ENCODE measurements at regions not wholly inside any gene's neighbourhood (a gene's known extent, or its start where the extent isn't known, plus 50 kb on each side); places are given as distances from the start of the nearest gene placed in this dataset.
"Not testable (repeated sequence)": the region's sequence is repeated elsewhere in the genome, so short reads cannot be mapped to it uniquely, and the experiment has no call there.

DNA sequence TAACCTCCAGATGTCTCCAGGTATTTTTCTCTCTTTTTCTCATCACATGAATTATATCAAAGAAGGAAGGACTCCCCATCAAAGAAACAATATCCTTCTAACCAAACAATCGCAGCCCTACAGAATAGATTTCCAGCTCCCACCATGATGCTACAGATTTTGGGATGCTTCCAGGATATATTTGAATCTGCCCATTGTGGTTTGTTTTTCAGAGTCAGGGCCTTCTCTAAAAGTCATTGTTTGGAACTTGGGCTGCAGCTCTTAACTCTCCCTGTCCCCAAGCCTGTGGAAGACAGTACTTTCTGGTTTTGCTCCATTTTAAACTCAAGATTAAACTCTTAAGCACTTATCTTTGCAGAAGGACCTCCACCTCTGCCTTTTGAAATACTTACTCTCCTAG lies 223.2 kb downstream of the PMAIP1 start:
- no peak for DNase-seq

DNA sequence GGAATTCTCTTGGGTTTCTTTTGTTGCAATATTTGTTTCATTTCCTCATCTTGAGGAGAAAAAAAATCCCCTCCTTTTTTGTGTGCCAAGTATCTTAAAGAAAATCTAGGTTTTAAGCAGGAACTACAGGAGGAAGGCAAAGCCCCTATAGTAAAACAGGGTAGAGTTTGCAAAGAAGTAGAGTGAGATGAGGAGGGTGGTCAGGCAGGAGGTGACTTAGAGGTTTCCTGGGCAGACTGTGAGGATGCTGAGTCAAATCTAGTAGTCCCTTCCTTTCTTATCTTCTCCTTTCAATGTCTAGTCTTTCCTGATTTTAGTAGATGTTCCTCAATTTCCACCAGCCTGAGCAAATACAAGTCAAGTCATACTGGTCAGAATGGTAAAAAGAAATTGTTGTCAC lies 222.5 kb downstream of the PMAIP1 start:
- DNase-seq, result no peak

DNA sequence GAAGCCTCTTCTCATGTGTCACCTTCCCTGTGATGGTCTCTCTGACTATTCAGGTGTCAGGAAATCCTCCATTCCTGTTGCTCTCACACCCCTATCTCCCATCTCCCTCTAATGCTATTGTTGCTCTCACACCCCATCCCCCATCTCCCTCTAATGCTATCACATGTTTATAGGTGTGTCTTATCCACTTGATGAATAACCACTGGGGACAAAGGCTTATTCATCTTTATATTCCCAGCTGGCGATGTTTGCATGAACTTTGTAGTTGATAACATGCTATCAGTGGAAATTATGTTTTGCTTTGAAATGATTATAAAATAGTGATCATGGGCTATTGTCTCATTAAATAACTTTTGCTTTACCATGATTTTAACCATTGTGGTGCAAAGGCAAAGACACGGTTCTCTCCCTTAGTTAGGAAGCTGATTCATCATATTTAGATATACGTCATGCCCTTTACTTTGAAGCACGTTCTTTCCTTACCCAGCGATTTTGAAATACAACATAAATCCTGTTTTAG lies 220.5 kb downstream of the PMAIP1 start:
- DNase-seq, result no peak

DNA sequence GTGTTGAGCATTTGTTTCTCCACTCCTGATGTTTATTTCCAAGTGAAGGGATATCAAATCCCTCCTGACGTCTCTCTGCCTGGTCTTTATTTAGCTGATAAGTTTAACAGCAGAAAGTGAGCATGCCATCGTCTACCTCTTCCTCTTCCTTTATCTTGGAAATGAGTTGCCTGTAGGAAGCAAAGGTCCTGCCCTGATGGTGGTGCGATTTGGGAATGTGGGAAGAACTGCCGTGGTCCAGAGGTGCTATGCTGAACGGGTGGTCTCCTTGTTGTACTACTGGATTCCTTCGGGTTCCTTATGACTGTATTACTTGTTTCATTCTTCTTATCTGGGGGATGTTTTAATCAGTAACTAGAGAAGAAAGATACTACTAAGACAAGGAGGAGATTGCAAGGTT lies 217.5 kb downstream of the PMAIP1 start:
- DNase-seq, result no peak

DNA sequence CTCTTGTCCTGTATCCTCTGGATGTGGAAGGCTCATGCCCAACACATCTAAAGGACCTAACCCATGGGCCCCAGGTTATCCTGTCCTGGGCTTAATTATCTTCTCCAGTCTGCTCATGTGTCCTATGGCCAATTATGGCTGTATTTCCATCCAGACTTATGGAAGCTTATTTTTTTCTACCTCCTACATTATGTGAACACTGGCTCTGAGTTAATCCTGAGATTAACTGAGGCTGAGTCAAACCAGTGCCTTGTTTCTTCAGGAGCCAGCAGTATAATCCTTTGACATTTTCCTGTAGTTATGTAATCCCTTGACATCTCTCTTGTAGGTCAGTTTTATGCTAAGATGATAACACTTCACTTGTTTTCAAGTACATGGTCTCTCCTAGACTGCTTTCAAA lies 213.6 kb downstream of the PMAIP1 start:
- no peak for DNase-seq

DNA sequence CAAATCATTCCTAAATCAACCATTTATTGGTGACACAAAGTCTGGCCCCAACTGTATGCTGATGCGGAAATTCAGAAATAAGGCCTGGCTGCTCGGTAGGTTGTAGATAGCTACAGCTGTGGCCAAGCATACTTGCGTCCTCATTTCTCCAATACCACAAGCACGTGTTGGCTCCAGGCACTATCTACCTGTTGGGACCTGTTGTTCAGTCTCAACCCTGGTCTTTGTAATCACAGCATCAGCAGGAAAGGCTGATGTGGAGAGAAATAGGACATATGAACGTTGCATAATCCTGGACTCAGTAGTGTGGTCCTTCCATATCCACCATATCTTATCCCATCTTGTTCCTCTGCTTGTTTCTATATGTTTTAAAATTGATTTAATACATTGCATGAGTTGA lies 212.6 kb downstream of the PMAIP1 start:
- DNase-seq, result no peak

DNA sequence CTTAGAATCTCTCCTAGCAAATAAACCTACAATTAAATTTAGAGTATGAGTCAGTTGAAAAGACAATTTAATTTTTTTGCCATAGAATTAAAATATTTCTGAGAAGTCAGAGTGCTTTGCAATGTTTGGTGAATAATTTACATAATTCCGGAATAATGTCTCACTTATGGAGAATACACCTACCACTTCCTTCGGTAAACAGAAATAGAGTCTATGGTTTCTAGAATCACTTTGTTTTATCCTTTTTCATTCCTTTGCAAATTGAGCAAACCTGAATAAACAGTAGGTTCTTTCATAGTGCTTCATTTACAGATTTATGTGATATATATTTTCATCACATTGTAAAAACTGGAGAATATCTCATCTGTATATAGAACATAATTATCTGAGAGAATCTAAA lies 211.7 kb downstream of the PMAIP1 start:
- no peak for DNase-seq

DNA sequence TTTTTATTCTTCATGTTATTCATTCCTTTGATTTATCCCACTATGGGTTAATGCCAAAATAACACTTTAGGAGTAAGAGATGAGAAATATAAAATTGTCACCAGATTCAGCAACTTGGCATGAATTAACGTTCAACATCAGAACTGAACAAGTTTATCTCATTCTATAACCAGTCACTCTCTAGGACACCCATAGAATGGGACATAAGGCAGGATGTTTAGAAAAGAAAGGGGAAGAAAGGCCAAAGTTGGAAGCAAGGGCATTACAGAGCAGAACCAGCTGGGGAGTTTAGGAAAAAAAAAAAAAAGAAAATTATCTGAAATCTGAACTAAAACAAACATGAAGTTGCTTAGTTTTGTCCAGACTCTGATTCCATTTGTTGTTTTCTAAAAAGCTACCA lies 211.0 kb downstream of the PMAIP1 start:
- DNase-seq, result no peak

DNA sequence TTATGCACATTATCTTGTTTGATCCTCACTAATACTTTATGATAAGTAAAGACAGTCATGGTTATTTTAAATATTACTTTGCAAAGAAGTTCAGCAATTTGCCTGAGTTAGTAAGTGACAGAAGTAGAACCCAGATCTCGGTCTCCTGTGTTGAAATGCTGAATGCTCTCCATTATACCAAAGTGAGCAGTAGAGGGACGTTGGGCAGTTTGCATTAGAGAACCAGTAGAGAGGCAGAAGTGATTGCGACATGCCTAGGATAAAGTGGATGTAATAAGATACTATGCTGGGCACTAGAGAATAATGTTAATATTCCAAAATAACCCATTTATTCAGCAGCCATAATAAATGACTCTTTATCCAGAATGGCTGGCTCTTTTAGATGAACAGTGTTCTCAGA lies 201.0 kb downstream of the PMAIP1 start:
- no peak for DNase-seq

DNA sequence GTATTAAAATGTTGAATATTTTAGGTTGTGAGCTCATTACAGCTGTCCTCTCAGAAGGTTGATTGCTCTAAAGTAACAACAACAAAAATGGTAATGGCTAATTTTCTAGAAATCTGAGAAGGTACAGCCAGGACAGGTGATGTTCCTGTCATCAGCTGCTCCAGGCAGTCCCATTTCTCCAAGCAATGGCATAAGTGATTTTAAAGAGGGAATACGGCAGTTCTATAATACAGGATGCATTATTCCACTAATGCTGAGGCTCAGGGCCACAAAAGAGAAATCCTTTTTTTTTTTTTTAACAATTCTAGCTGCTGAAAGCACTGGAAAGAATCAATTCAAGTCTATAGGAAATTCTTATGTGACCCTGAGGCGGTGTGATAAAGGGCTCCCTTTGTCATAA lies 199.9 kb downstream of the PMAIP1 start:
- DNase-seq, result no peak

DNA sequence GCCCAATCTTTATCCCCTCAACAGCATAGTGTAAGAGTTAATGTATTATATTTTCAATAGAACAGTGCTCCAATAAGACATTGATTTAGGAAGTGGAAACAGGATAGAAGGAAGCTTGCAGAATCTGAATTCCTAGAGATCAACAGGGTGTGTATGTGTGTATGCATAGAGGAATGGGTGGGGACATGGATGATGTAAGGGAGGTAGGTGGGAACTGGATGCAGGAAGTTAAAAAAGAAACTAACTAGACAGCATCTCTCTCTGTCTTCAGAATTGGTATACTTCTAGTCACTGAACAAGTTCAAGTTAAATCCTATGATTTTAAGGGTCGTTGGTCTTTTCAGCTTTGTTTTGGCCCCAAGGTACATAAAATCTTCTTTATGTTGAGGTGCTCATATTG lies 196.6 kb downstream of the PMAIP1 start:
- no peak for DNase-seq

DNA sequence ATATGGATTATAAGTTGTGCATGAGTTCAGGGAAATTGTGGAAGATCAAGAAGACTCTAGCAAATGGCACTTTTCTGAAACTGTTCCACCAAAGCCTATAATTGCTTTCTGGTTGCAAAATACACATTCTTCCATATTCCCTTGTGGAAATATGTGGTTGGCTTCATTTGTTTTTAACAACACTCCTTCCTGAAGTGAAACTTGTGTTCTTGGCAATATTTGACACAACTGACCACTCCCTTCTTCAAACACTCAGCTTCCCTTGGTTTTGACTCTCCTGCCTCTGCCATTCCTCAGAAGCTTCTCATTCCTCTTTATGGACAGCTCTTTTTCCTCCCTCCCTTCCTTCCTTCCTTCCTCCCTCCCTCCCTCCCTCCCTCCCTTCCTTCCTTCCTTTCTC lies 192.3 kb downstream of the PMAIP1 start:
- DNase-seq, result no peak

DNA sequence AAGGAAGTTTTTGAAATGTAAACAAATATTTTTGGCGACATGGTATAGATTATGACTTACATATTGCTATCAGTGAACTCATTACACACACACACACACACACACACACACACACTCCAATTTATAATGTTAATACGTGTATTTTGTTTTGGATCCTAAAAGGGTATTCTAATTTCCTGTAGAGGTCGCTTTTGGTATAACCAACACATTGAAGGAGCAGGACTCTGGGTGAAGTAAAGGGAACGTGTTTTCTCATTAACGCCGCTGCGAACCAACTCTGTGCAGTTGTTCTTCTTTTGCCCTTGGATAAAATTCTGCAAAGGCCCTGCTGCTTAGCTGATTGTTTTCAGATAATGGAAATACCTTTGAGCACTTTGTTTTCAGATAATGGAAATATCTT lies 190.4 kb downstream of the PMAIP1 start:
- DNase-seq, result no peak

DNA sequence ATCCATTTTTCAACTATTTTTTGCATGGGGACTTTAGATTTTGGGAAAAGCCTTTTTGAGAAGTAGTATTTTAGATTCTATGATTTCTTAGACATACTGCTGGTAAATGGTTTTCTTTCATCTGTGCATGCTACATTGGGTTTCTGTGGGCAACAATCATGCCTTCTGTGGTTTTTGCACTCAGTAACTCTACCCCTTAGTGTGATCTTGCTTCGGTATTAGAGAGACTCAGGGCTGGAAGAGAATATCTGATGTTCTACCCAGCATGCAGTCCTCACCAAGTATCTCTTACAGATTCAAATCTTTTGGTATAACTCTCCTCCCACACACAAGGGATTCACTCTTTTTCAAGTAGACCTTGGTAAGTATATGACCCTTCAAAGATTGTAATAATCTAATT lies 183.0 kb downstream of the PMAIP1 start:
- DNase-seq, result no peak

DNA sequence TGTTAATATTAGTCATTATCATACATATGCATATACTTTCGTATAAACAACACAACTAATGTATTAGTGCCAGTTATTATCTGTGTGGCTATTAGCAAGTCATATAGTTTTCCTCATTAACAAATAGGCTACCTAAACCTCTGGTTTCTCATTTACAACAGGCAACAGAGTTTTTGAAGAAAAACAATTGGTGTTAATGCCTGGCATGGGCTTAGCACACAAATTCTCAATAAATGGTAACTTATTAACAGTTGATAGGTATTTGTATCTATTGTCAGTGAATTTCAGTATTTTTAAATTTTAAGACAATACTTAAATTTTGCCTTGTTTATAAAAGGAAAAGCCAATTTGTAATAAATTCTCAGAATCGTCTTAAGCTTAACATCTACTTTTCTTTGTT lies 182.5 kb downstream of the PMAIP1 start:
- DNase-seq, result no peak

DNA sequence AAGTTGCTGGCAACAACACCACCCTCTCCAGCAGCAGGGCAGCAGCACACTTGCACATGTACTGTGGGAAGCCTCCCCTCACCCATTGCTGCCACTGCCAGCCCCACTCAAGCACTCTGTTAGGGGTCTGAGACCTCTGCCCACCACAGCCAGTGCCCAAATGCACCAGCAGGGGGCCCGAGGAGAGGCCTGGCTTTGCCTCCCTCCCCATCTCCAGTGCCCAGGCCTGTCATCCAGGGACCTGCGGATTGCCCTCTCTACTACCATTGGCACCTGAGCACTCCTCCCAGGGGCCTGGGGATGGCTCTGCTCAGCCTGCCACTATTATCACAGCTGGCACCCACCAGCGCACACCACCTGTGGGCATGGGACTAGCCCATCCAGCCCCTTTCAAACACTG lies 175.7 kb downstream of the PMAIP1 start:
- no peak for DNase-seq

DNA sequence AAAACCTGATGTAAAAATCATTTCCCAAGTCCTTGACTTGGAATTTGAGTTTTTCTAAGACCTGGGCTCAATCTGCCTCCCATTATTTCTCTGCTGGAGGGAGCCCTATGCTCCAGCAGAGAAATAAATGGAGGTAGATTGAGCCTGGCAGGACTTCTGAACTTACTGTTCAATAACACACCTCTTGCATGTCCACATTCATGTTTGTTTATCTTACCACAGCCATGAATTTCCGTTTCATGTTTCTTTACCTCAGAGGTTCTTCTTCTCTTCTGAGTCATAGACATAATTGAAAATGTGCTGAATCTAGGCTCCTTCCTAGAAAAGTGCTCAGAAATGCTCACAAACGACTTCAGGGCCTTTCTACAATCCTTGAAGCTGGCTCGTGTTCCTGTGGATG lies 170.8 kb downstream of the PMAIP1 start:
- no peak for DNase-seq

DNA sequence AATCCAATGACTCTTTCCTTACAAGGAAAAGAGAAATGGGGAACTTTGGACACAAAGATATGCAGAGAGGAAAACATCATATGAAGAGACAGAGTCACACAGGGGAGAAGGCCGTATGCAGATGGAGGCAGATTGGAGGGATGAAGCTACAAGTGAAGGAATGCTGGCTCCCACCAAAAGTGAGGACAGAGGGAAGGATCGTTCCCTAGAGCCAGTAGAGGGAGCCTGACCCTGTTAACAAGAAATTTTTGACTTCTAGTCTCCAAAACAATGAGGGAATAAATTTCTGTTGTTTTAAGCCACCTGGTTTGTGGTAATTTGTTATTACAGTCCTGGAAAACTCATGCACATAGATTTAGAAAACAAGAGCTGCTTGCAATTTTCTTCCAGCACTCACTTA lies 169.3 kb downstream of the PMAIP1 start:
- no peak for DNase-seq

DNA sequence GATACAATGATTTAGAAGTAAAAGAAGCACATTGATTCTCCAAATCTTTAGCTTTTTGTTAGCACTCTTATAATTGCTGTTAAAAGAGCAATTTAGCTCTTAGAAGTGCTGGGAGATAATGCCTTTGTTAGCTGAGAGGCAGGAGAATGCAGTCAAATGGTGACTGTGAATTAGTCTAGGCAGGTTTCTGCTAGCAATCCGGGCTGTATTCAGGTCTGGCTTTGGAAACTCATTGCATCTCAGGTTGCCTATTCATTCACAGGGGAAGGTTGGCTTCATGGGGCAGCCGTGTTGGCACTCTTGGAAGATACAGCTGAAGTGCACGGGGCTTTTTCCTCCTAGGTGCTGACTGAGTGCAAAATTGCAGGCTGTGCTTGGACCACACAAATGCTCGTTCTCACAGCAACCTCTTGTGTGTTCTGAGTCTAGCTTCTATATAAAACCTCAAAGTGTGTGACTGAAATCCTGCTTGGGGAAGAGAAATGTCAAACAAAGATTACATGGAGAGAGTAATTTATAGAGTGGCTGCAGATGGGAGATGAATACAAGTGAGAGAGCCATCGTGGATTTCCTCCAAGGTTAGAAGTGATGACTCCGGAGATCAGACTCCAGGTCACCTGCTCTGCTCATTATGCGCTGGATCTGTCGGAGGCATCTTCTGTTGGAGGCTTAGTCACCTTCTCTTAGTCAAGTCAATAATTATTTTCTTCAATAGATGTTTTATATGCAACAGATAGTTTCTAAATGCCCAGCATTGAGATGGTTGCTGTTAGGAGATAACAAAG lies 167.8 kb downstream of the PMAIP1 start:
- DNase-seq, result no peak

DNA sequence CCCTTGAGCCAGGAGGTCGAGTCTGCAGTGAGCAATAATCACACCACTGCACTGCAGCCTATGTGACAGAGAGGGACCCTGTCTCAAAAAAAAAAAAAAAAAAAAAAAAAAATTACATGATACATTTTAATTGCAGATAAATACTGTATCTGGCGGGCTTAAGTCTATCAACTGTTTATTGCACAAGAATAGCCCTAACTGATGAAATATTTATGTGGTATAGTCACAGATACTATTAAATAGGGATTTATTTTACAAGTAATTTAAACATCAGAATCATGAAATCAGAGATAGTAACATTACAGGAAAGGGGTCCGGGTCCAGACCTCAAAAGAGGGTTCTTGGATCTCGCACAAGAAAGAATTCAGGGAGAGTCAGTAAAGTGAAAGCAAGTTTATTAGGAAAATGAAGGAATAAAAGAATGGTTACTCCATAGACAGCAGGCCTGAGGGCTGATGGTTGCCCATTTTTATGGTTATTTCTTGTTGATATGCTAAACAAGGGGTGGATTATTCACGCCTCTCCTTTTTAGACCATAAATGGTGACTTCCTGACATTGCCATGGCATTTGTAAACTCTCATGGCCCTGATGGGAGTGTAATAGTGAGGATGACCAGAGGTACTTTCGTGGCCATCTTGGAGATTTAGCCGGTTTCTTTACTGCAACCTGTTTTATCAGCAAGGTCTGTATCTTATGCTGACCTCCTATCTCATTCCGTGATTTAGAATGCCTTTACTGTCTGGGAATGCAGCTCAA lies 166.6 kb downstream of the PMAIP1 start:
- DNase-seq, result no peak

DNA sequence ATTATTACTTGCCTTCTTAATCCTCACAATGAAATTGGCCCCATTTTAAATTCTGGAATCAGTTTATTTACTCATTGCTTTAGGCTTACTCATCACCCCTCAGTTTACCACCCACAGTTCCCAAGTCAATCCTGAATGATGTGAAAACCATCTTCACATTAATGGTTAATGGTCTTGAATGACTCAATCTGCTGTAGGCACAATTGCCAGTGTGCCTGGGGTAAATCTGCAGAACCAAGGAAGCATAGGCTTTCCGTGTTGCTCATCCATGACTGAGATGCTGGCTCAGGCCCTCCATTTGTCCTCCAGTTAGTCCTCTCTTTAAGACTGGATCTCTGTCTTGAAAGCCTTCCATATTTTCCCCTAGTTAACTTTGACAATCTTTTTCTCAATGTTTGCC lies 164.5 kb downstream of the PMAIP1 start:
- DNase-seq, result no peak

DNA sequence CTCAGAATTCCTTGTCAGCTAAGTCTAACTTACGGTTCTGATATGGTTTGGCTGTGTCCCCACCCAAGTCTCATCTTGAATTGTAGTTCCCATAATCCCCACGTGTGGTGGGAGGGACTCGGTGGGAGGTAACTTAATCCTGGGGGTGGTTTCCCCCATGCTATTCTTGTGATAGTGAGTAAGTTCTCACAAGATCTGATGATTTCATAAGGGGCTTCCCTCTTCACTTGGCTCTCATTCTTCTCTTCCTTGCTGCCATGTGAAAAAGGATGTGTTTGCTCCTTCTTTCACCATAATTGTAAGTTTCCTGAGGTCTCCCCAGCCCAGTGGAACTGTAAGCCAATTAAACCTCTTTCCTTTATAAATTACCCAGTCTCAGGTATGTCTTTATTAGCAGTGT lies 163.0 kb downstream of the PMAIP1 start:
- DNase-seq, result not testable (repeated sequence)

DNA sequence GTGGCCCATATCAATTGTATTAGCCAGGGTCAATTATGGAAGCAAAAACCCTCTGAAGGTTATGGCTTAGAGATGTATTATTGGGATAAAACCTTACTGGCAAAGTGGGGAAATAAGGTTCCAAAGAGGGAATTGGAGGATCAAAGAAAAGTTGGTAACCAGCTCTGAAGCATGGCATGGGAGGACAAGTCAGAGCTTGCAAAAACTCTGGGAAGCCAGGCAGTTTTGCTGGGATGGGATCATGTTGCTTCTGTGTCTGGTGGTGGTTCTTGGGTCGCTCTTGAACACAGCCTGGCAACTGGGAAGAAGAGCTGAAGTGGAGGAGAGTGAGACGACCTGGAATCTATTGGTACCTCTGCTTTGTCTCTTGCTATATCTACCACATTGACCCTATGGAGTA lies 162.6 kb downstream of the PMAIP1 start:
- DNase-seq, result no peak

DNA sequence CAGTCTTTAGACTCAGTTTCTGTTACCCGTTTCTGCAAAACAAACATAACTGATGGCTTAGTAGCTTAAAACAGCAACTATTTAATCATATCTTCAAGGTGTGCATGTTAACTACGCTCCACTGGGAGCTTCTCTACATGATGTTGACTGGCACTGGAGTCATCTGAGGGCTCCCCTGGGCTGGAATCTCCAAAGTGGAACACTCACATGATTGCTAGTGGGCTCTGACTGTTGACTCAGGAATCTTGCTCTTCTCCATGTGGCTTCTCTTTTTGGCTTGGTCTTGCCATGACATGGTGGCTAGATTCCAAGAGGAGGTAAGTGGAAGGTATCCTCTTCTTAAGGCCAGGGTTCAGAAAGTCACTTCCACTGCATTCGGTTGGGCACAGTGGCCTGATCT lies 160.8 kb downstream of the PMAIP1 start:
- no peak for DNase-seq

DNA sequence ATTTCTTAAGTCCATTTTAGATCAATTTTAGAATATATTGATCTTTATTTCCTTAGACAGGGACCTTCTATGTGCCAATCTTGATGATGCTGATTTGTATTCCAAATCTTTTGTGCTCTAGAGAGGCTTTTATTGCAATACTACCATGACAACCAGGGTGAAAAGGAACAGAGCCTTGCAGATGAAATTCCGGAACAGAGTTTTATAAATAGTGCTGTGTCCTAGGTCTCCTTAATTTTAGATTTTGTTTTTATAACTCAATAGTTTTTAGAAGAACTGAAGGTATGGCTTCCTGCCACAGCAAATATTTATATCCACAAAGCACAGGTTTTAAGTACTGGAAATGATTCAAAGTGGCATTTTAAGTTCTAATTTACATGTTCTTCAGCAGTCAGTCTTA lies 160.2 kb downstream of the PMAIP1 start:
- DNase-seq, result no peak

Measured in activated CD4-positive, alpha-beta T cell treated with anti-CD3 and anti-CD28 coated beads, Interleukin-2, amount 50 U/mL, for 4 hours (primary cell).